ENCODE measurements at regions not wholly inside any gene's neighbourhood (a gene's known extent, or its start where the extent isn't known, plus 50 kb on each side); places are given as distances from the start of the nearest gene placed in this dataset.
"Not testable (repeated sequence)": the region's sequence is repeated elsewhere in the genome, so short reads cannot be mapped to it uniquely, and the experiment has no call there.

DNA sequence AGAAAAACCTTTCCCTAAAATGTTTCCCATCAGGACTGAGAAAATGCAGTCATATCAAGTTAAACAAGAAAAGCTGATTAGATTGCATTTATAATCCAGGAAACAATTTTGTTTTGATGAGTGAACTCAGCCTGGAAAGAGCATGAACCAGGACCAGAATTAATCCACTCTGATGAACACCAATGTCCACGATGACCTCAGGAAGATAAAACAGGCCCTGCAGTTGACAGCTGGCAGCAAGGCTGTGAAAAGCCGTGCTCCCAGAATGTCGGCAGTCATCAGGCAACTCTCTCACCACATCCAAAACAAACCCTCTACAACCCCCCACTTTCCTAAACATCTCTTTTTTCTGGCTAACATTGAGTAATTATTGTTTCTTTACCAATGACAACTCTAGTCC is 74.0 kb upstream of the PROKR2 start:
- DNase-seq (ENCODE audit: low spot score): no peak

DNA sequence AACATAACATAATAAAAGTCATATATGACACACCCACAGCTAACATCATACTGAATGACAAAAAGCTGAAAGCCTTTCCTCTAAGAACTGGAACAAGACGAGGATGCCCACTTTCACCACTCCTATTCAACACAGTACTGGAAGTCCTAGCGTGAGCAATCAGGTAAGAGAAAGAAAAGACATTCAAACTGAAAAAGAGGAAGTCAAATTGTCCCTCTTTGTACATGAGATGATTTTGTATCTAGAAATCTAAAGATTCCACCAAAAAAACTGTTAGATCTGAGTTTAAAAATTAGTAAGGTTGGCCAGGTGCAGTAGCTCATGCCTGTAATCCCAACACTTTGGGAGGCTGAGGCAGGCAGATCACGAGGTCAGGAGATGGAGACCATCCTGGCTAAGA is 70.1 kb upstream of the PROKR2 start:
- not testable (repeated sequence) for DNase-seq (ENCODE audit: low spot score)

DNA sequence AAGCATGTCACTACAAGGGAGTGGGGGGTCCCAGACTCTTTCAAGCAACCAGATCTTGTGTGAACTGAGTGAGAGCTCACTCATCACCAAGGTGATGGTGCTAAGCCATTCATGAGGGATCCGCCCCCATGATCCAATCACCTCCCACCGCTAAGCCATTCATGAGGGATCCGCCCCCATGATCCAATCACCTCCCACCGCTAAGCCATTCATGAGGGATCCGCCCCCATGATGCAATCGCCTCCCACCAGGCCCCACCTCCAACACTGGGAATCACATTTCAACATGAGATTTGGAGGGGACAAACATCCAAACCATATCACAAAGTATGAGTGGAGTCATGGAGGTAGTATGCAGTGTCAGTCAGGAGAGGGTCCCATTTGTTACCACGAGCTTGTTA is 64.8 kb upstream of the PROKR2 start:
- not testable (repeated sequence) for DNase-seq (ENCODE audit: low spot score)

DNA sequence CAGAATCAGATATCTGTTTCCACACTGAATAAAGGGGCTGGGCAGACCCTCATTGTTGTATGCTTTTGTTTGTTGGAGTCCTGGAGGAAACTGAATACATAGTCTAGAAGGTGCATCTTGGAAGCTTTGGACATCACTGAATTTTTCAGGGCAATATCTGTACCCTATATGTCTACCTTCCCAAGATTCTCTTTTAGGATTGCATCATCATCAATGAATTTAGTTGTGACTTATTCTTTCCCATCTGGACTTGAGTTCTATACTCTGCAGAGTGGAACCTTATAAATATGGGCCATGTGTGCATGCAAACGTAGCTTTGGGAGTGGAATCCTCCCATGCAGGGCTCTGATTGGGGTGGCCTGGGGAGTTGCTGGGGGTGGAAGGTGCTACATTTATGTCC is 60.7 kb upstream of the PROKR2 start:
- DNase-seq (ENCODE audit: low spot score): no peak

DNA sequence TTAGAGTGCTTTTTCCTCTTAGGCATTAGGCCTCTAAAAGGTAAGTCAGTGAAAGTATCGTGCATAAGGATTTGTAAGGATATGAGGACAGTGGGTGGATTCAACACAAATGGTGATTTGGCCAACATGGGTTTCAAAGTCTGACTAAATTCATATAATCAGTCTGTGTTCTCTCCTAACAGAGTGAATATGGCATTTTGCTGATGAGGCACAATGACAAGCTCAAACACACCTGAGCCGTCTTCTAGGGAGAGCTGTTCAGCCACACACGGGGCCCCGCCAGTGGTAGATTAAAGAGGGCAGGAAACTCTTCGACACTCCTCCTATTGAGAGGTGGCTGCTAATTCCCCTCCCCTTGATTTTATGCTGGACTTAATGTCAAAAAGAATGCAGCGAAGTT is 59.5 kb upstream of the PROKR2 start:
- DNase-seq (ENCODE audit: low spot score): no peak

DNA sequence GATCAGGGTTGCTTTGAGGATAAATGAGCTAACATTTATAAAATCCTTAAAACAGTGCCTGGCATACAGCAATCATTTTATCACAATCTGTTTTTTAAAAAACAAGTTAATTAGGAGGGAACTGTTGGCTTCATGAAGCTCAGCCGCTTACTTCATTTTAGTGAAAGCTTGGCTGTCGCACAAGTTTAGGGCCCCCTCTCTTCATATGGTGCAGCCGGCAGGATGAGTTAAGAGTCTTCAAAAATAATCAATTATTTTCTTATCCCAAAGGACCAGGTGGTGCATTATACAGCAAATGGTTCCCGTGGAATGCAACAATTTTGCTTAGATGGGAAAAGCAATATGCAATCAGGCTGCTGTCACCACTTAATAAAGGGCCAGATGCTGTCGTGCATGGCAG is 57.4 kb upstream of the PROKR2 start:
- no peak for DNase-seq (ENCODE audit: low spot score)

DNA sequence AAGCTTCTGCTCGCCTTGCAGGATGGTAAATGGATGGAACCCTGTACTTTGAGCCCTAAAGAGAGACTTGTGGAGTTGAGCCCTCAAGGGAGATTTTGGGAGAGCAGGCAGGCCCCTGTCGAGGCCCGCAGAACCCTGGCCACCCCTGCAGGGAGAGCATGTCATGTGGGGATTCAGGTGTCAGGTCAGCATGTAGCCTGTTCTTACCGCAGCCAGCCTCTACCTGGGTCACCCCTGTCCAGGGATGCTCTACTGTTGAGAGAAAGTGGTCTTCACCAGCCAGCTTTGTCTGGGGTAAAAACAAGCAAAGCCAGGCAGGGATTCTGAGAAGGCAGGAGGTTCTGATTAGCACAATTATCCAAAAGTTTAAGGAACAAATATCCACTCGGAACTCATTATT is 55.6 kb upstream of the PROKR2 start:
- no peak for DNase-seq (ENCODE audit: low spot score)

DNA sequence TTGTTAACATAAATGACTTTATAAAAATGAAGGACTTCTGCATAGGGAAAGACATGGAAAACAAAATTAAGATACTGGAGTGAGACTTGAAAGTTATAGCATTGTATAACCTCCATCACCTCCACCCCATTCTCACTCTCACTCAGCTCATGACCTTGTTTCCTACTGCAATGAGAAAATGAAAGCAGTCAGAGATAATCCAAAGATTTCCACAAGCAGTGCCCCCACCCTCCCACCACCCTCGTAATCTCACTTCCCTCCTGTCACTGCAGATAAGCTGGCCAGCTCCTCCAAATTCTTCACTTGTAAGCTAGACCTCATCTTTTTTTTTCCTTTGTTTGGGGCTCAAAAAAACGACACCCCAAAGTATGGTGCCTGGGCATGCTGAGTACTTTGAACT is 52.9 kb upstream of the PROKR2 start:
- DNase-seq (ENCODE audit: low spot score): no peak

Data from SW480 (cell line).